ENCODE measurements at regions not wholly inside any gene's neighbourhood (a gene's known extent, or its start where the extent isn't known, plus 50 kb on each side); places are given as distances from the start of the nearest gene placed in this dataset.
"Not testable (repeated sequence)": the region's sequence is repeated elsewhere in the genome, so short reads cannot be mapped to it uniquely, and the experiment has no call there.

DNA sequence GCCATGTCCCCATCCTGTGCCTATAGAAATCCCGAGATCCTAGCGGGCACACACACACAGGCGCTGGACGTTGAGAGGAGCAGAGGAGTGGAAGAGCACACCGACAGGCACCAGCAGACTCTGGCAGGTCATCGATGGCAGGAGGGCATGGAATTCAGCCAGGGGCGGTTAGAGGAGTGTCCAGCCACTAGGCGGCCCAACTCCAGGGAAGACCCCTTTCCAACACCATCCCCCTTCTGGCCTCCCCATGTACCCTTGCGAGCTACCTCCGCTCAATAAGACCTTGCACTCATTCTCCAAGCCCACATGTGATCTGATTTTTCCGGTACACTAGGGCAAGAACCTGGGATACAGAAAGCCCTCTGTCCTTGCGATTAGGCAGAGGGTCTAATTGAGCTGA is 356.0 kb upstream of the DPP6 start:
- no TSS peak for BruUV-seq (replicated peaks)
- ATAC-seq (no peak), DNase-seq (ENCODE audit: low read depth, low spot score) (no peak)
- no peak overlapping the region for H3K27ac ChIP-seq (ENCODE audit: low read length)
- POLR2A ChIA-PET: no interaction called here
- H3K36me3 ChIP-seq (ENCODE audit: control insufficient read depth, insufficient read depth, low read length): no peaks in the 10 kb centered on the region
- no peaks in the 10 kb centered on the region for H3K27me3 ChIP-seq (ENCODE audit: control insufficient read depth, insufficient read depth, low read length)
- no peaks in the 10 kb centered on the region for H3K9me3 ChIP-seq (ENCODE audit: control insufficient read depth, insufficient read depth, low read depth, low read length)
- intact Hi-C loops (cut with micrococcal nuclease; ENCODE audit: unreplicated experiment): no loop called here
- H3K4me1 ChIP-seq (ENCODE audit: control insufficient read depth, insufficient read depth, low read length): no peaks in the 10 kb centered on the region
- TF ChIP-seq TCF7L2 (IDR thresholded peaks at IDR 0.05; ENCODE audit: low read depth, low read length) (no peak), SIN3A (IDR thresholded peaks at IDR 0.05; ENCODE audit: borderline replicate concordance, insufficient read depth, low read depth, low read length) (no peak)
- TF ChIP-seq, protein P1, sequence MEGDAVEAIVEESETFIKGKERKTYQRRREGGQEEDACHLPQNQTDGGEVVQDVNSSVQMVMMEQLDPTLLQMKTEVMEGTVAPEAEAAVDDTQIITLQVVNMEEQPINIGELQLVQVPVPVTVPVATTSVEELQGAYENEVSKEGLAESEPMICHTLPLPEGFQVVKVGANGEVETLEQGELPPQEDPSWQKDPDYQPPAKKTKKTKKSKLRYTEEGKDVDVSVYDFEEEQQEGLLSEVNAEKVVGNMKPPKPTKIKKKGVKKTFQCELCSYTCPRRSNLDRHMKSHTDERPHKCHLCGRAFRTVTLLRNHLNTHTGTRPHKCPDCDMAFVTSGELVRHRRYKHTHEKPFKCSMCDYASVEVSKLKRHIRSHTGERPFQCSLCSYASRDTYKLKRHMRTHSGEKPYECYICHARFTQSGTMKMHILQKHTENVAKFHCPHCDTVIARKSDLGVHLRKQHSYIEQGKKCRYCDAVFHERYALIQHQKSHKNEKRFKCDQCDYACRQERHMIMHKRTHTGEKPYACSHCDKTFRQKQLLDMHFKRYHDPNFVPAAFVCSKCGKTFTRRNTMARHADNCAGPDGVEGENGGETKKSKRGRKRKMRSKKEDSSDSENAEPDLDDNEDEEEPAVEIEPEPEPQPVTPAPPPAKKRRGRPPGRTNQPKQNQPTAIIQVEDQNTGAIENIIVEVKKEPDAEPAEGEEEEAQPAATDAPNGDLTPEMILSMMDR (IDR thresholded peaks at IDR 0.05): no peak
- CTCF ChIA-PET: no interaction called here
- in situ Hi-C loops (cut with HindIII; ENCODE audit: low pct_unique_long_range_greater_than_20kb, low sequenced_read_pairs): no loop called here
- no peak overlapping the region for H3K4me3 ChIP-seq (ENCODE audit: low read depth in 2 of 2, low read length in 2 of 2)

DNA sequence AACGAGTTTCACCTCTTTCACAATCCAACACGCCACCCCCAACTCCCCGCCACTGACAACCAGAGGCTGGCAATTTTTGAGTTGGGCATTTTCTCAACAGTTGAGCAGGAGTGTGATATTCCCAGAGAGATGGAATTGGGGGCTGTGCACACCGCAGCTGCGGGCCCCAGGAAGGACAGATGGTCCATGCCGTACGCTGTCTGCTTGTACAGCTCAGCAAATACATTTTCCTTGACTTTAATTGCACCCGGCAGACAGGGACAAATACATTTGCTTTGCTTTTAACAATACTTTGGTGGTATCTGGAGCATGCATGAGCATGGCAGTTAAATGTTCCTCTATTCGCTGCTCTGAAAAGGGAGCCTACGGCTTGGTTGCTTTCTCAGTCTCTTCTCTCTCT is 354.2 kb upstream of the DPP6 start:
- H3K27ac ChIP-seq (ENCODE audit: low read length): no peak overlapping the region
- no peaks in the 10 kb centered on the region for H3K4me1 ChIP-seq (ENCODE audit: control insufficient read depth, insufficient read depth, low read length)
- no peaks in the 10 kb centered on the region for H3K36me3 ChIP-seq (ENCODE audit: control insufficient read depth, insufficient read depth, low read length)
- in situ Hi-C loops (cut with HindIII; ENCODE audit: low pct_unique_long_range_greater_than_20kb, low sequenced_read_pairs) (no loop called here), intact Hi-C loops (cut with micrococcal nuclease; ENCODE audit: unreplicated experiment) (no loop called here)
- ATAC-seq: no peak
- TF ChIP-seq, protein P2, sequence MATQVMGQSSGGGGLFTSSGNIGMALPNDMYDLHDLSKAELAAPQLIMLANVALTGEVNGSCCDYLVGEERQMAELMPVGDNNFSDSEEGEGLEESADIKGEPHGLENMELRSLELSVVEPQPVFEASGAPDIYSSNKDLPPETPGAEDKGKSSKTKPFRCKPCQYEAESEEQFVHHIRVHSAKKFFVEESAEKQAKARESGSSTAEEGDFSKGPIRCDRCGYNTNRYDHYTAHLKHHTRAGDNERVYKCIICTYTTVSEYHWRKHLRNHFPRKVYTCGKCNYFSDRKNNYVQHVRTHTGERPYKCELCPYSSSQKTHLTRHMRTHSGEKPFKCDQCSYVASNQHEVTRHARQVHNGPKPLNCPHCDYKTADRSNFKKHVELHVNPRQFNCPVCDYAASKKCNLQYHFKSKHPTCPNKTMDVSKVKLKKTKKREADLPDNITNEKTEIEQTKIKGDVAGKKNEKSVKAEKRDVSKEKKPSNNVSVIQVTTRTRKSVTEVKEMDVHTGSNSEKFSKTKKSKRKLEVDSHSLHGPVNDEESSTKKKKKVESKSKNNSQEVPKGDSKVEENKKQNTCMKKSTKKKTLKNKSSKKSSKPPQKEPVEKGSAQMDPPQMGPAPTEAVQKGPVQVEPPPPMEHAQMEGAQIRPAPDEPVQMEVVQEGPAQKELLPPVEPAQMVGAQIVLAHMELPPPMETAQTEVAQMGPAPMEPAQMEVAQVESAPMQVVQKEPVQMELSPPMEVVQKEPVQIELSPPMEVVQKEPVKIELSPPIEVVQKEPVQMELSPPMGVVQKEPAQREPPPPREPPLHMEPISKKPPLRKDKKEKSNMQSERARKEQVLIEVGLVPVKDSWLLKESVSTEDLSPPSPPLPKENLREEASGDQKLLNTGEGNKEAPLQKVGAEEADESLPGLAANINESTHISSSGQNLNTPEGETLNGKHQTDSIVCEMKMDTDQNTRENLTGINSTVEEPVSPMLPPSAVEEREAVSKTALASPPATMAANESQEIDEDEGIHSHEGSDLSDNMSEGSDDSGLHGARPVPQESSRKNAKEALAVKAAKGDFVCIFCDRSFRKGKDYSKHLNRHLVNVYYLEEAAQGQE (IDR thresholded peaks at IDR 0.05; ENCODE audit: insufficient read depth in 1 of 2, low read depth in 2 of 2, low read length in 1 of 2): no peak
- CTCF ChIA-PET: no interaction called here
- BruUV-seq (replicated peaks): no TSS peak
- H3K9me3 ChIP-seq (ENCODE audit: control insufficient read depth, insufficient read depth, low read depth, low read length): no peaks in the 10 kb centered on the region
- no peak overlapping the region for H3K4me3 ChIP-seq (ENCODE audit: low read depth in 2 of 2, low read length in 2 of 2)
- no peak for DNase-seq (ENCODE audit: low read depth, low spot score)
- H3K27me3 ChIP-seq (ENCODE audit: control insufficient read depth, insufficient read depth, low read length): no peaks in the 10 kb centered on the region
- POLR2A ChIA-PET: no interaction called here

DNA sequence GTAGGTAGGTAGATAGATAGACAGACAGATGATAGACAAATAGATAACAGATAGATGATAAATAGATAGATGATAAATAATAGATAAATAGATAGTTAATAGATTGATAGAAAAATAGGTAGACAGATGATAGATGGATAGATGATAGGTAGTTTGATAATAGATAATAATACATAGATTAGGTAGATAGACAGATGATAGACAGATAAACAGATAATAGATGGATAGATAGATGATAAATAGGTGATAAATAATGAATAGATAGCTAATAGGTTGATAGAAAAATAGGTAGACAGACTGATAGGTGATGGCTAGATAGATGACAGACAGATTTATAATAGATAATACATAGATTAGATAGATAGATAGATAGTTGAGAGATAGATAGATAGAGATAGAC is 350.5 kb upstream of the DPP6 start:
- no TSS peak for BruUV-seq (replicated peaks)
- H3K27me3 ChIP-seq (ENCODE audit: control insufficient read depth, insufficient read depth, low read length): no peaks in the 10 kb centered on the region
- TF ChIP-seq, protein P1 (IDR thresholded peaks at IDR 0.05): no peak
- TF ChIP-seq SIN3A (IDR thresholded peaks at IDR 0.05; ENCODE audit: borderline replicate concordance, insufficient read depth, low read depth, low read length): no peak
- TF ChIP-seq, protein P2 (IDR thresholded peaks at IDR 0.05; ENCODE audit: insufficient read depth in 1 of 2, low read depth in 2 of 2, low read length in 1 of 2): no peak
- ATAC-seq: no peak
- no peak overlapping the region for H3K27ac ChIP-seq (ENCODE audit: low read length)
- no peak for DNase-seq (ENCODE audit: low read depth, low spot score)
- ChIA-PET CTCF (no interaction called here), POLR2A (no interaction called here)
- H3K4me1 ChIP-seq (ENCODE audit: control insufficient read depth, insufficient read depth, low read length): no peaks in the 10 kb centered on the region
- intact Hi-C loops (cut with micrococcal nuclease; ENCODE audit: unreplicated experiment): no loop called here
- no peaks in the 10 kb centered on the region for H3K9me3 ChIP-seq (ENCODE audit: control insufficient read depth, insufficient read depth, low read depth, low read length)
- no peak overlapping the region for H3K4me3 ChIP-seq (ENCODE audit: low read depth in 2 of 2, low read length in 2 of 2)
- in situ Hi-C loops (cut with HindIII; ENCODE audit: low pct_unique_long_range_greater_than_20kb, low sequenced_read_pairs): no loop called here
- no peaks in the 10 kb centered on the region for H3K36me3 ChIP-seq (ENCODE audit: control insufficient read depth, insufficient read depth, low read length)

DNA sequence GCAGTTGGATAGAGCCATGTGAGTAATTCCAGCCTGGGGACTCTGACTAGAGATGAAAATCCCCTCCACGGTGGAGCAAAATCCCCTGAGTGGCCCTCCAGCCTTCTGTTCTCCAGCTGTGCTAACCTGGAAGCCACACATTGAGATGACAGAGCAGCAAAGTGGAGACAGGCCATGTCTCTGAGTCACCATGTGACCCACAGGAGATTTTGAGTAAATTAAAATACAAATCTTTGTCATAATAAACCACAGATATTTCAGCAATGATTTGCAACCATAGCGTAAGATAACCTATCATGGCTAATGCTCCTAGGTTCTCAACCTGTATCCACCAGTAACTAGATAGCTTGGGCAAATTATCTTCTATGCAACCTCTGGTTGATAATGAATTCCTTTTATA is 328.3 kb upstream of the DPP6 start:
- DNase-seq (ENCODE audit: low read depth, low spot score); CTCF ChIA-PET; POLR2A ChIA-PET; H3K4me1 ChIP-seq (ENCODE audit: control insufficient read depth, insufficient read depth, low read length); ATAC-seq; H3K27me3 ChIP-seq (ENCODE audit: control insufficient read depth, insufficient read depth, low read length); intact Hi-C loops (cut with micrococcal nuclease; ENCODE audit: unreplicated experiment); H3K4me3 ChIP-seq (ENCODE audit: low read depth in 2 of 2, low read length in 2 of 2); in situ Hi-C loops (cut with HindIII; ENCODE audit: low pct_unique_long_range_greater_than_20kb, low sequenced_read_pairs); H3K27ac ChIP-seq (ENCODE audit: low read length); H3K36me3 ChIP-seq (ENCODE audit: control insufficient read depth, insufficient read depth, low read length); BruUV-seq (replicated peaks); H3K9me3 ChIP-seq (ENCODE audit: control insufficient read depth, insufficient read depth, low read depth, low read length): not testable (repeated sequence)
